Neural cell (in vitro differentiated cells): ENCODE measurements at regions not wholly inside any gene's neighbourhood (a gene's known extent, or its start where the extent isn't known, plus 50 kb on each side); places are given as distances from the start of the nearest gene placed in this dataset.

Experiments
- H2AFZ ChIP-seq: fragments of 200-600, 300-800 bp; sonication (generic), shearing (Covaris generic); 2 replicates; pipeline ENCODE4 v1.6.0; 2014; ENCODE audit warnings: low read depth, mild to moderate bottlenecking, antibody characterized with exemption, low read length, moderate library complexity
- H3F3A ChIP-seq: fragments of 200-600 bp; shearing (Covaris generic); 2 replicates; pipeline ENCODE4 v1.6.1; 2016; ENCODE audit warnings: mild to moderate bottlenecking, moderate library complexity, mixed read lengths, antibody characterized with exemption, low read length; ENCODE audit not compliant: insufficient read depth, poor library complexity, severe bottlenecking
- H3K27ac ChIP-seq: fragments of 200-600, 300-800 bp; sonication (generic), shearing (Covaris generic); 2 replicates; pipeline ENCODE4 v1.5.1; 2014; ENCODE audit warnings: mild to moderate bottlenecking, low read length, moderate library complexity
- H3K27me3 ChIP-seq: fragments of 300-800, 200-600 bp; sonication (generic), shearing (Covaris generic); 2 replicates; pipeline ENCODE4 v1.6.0; 2014; ENCODE audit warnings: mild to moderate bottlenecking, low read depth, low read length, moderate library complexity; ENCODE audit not compliant: insufficient read depth
- H3K36me3 ChIP-seq: fragments of 300-800, 200-600 bp; sonication (generic), shearing (Covaris generic); 2 replicates; pipeline ENCODE4 v1.5.1; 2014; ENCODE audit warnings: mild to moderate bottlenecking, antibody characterized with exemption, low read length, moderate library complexity; ENCODE audit not compliant: insufficient read depth
- H3K4me2 ChIP-seq: fragments of 300-800, 200-600 bp; sonication (generic), shearing (Covaris generic); 2 replicates; pipeline ENCODE4 v1.6.0; 2014; ENCODE audit warnings: mild to moderate bottlenecking, low read length
- H3K4me3 ChIP-seq: fragments of 300-800, 200-600 bp; sonication (generic), shearing (Covaris generic); 2 replicates; pipeline ENCODE4 v1.5.1; 2014; ENCODE audit warnings: mild to moderate bottlenecking, low read length, moderate library complexity
- H3K79me2 ChIP-seq: fragments of 200-600 bp; shearing (Covaris generic); replicated peaks from 2 replicates; pipeline ENCODE4 v1.6.0; 2014; ENCODE audit warnings: mild to moderate bottlenecking, low read length, moderate library complexity; ENCODE audit not compliant: insufficient read depth
- H3K9ac ChIP-seq: fragments of 300-800, 200-600 bp; sonication (generic), shearing (Covaris generic); 2 replicates; pipeline ENCODE4 v1.6.1; 2016; ENCODE audit warnings: mild to moderate bottlenecking, low read length, mixed read lengths
- H3K9me2 ChIP-seq: fragments of 200-600 bp; shearing (Covaris generic); 2 replicates; pipeline ENCODE4 v1.6.1; 2016; ENCODE audit warnings: mild to moderate bottlenecking, low read length, mixed read lengths; ENCODE audit not compliant: insufficient read depth
- H3K9me3 ChIP-seq: fragments of 200-600, 300-800 bp; sonication (generic), shearing (Covaris generic); 2 replicates; pipeline ENCODE4 v1.6.1; 2016; ENCODE audit warnings: mild to moderate bottlenecking, mixed run types, low read length, moderate library complexity, mixed read lengths
- H4K20me1 ChIP-seq: fragments of 200-600 bp; shearing (Covaris generic); 2 replicates; pipeline ENCODE4 v1.6.1; 2016; ENCODE audit warnings: mild to moderate bottlenecking, mixed run types; ENCODE audit not compliant: insufficient read depth
- EP300 ChIP-seq: fragments of 450-650 bp; conservative IDR thresholded peaks from 2 replicates; pipeline ENCODE4 v1.6.1; 2014; ENCODE audit warnings: antibody characterized with exemption, mild to moderate bottlenecking, moderate library complexity; ENCODE audit not compliant: poor library complexity, severe bottlenecking
- EZH2 ChIP-seq: fragments of 200-600, 300-800 bp; shearing (Covaris generic), sonication (generic); IDR thresholded peaks from 2 replicates; pipeline ENCODE4 v1.6.1; 2014; ENCODE audit warnings: antibody characterized with exemption, low read length, borderline replicate concordance, mild to moderate bottlenecking; ENCODE audit not compliant: insufficient read depth, poor library complexity, severe bottlenecking
- MXI1 ChIP-seq: fragments of 450-650 bp; conservative IDR thresholded peaks from 2 replicates; pipeline ENCODE4 v1.6.1; 2014; ENCODE audit warnings: antibody characterized with exemption, mild to moderate bottlenecking; ENCODE audit not compliant: poor library complexity, severe bottlenecking
- POLR2AphosphoS5 ChIP-seq: IDR thresholded peaks from 2 replicates; pipeline ENCODE4 v1.6.1; 2012
- RAD21 ChIP-seq: fragments of 450-650 bp; conservative IDR thresholded peaks from 2 replicates; pipeline ENCODE4 v1.6.1; 2014; ENCODE audit warnings: antibody characterized with exemption, mild to moderate bottlenecking, moderate library complexity
- SMC3 ChIP-seq: fragments of 450-650 bp; conservative IDR thresholded peaks from 2 replicates; pipeline ENCODE4 v1.6.1; 2014; ENCODE audit warnings: antibody characterized with exemption, mild to moderate bottlenecking, moderate library complexity; ENCODE audit not compliant: poor library complexity
- TAF1 ChIP-seq: IDR thresholded peaks from 2 replicates; pipeline ENCODE4 v1.6.1; 2012; ENCODE audit warnings: low read depth
- TF ChIP-seq, protein P1 (sequence below): fragments of 450-650 bp; IDR thresholded peaks from 2 replicates; pipeline ENCODE4 v1.5.1; 2014; ENCODE audit warnings: antibody characterized with exemption, mild to moderate bottlenecking, moderate library complexity; ENCODE audit not compliant: poor library complexity, severe bottlenecking
- TF ChIP-seq, protein P2 (sequence below): IDR thresholded peaks from 2 replicates; pipeline ENCODE4 v1.6.1; 2012; ENCODE audit warnings: borderline replicate concordance

- H3K79me2 ChIP-seq = no peaks in the 10 kb centered on the region
- H3K9ac ChIP-seq = no peak overlapping the region
- no peak overlapping the region for H2AFZ ChIP-seq
- no peaks in the 10 kb centered on the region for H3K27me3 ChIP-seq
- H3K36me3 ChIP-seq = no peaks in the 10 kb centered on the region
- no peaks in the 10 kb centered on the region for H3K9me2 ChIP-seq
- TF ChIP-seq, protein P1, sequence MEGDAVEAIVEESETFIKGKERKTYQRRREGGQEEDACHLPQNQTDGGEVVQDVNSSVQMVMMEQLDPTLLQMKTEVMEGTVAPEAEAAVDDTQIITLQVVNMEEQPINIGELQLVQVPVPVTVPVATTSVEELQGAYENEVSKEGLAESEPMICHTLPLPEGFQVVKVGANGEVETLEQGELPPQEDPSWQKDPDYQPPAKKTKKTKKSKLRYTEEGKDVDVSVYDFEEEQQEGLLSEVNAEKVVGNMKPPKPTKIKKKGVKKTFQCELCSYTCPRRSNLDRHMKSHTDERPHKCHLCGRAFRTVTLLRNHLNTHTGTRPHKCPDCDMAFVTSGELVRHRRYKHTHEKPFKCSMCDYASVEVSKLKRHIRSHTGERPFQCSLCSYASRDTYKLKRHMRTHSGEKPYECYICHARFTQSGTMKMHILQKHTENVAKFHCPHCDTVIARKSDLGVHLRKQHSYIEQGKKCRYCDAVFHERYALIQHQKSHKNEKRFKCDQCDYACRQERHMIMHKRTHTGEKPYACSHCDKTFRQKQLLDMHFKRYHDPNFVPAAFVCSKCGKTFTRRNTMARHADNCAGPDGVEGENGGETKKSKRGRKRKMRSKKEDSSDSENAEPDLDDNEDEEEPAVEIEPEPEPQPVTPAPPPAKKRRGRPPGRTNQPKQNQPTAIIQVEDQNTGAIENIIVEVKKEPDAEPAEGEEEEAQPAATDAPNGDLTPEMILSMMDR = no peak
- TF ChIP-seq RAD21 (no peak), EP300 (no peak)
- H4K20me1 ChIP-seq = no peaks in the 10 kb centered on the region
- H3K9me3 ChIP-seq = no peaks in the 10 kb centered on the region
- H3K27ac ChIP-seq = no peak overlapping the region
- no peak overlapping the region for H3K4me3 ChIP-seq
- H3F3A ChIP-seq = no peaks in the 10 kb centered on the region
- no peak overlapping the region for H3K4me2 ChIP-seq
Observed at GRCh38 chr1:70897273-70897672, 150.3 kb downstream of the PTGER3 start.

DNA sequence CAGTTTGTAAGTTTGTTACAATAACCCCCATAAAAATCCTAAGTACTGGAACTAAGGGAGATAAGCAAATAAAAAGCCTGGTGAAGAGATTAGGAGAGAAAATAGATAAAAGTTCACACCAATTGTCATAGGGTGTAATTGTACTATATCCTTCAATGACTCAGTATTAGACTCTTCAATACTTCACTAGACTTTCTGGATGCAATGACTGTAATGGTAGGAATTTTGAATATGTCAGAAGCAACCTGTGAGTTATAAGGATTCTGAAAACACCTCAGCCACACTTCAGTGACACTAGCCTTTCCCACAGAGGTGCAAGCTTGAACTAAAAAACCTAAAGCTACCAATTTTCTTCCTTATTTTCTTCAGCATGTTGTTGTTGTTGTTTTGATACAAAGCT, 147.9 kb downstream of the PTGER3 start:
- Histone ChIP-seq H3K79me2 (no peaks in the 10 kb centered on the region), H3K9me3 (no peaks in the 10 kb centered on the region), H3F3A (no peaks in the 10 kb centered on the region), H3K36me3 (no peaks in the 10 kb centered on the region), H3K27ac (no peak overlapping the region), H3K9ac (no peak overlapping the region), H3K4me3 (no peak overlapping the region), H3K9me2 (no peaks in the 10 kb centered on the region), H3K4me2 (no peak overlapping the region), H4K20me1 (no peaks in the 10 kb centered on the region), H3K27me3 (no peaks in the 10 kb centered on the region), H2AFZ (no peak overlapping the region)
- TF ChIP-seq MXI1 (no peak), EZH2 (no peak), SMC3 (no peak), TAF1 (no peak), EP300 (no peak), POLR2AphosphoS5 (no peak), RAD21 (no peak)
- TF ChIP-seq, protein P2, sequence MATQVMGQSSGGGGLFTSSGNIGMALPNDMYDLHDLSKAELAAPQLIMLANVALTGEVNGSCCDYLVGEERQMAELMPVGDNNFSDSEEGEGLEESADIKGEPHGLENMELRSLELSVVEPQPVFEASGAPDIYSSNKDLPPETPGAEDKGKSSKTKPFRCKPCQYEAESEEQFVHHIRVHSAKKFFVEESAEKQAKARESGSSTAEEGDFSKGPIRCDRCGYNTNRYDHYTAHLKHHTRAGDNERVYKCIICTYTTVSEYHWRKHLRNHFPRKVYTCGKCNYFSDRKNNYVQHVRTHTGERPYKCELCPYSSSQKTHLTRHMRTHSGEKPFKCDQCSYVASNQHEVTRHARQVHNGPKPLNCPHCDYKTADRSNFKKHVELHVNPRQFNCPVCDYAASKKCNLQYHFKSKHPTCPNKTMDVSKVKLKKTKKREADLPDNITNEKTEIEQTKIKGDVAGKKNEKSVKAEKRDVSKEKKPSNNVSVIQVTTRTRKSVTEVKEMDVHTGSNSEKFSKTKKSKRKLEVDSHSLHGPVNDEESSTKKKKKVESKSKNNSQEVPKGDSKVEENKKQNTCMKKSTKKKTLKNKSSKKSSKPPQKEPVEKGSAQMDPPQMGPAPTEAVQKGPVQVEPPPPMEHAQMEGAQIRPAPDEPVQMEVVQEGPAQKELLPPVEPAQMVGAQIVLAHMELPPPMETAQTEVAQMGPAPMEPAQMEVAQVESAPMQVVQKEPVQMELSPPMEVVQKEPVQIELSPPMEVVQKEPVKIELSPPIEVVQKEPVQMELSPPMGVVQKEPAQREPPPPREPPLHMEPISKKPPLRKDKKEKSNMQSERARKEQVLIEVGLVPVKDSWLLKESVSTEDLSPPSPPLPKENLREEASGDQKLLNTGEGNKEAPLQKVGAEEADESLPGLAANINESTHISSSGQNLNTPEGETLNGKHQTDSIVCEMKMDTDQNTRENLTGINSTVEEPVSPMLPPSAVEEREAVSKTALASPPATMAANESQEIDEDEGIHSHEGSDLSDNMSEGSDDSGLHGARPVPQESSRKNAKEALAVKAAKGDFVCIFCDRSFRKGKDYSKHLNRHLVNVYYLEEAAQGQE = no peak
- TF ChIP-seq, protein P1 = no peak
